ENCODE measurements at regions not wholly inside any gene's neighbourhood (a gene's known extent, or its start where the extent isn't known, plus 50 kb on each side); places are given as distances from the start of the nearest gene placed in this dataset.

DNA sequence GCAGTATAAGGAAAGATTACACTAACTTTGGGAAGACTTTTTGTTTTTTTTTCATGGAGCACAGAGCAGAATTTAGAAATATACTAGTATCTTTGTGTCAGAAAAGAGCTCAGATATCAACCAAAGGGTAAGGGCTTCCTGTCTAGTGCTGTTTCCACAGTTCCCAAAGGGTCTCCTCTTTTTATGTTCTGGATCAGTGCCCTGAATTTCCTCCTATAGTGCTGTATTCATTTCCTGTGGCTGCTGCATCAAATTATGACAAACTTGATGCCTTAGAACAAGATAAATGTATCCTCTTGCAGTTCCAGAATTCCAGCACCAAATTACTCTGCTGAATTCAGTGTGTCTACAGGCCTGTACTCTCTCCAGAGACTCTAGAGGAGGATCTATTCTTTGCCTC lies 219.8 kb upstream of the THRB start:
- Histone ChIP-seq H3K27me3 (ENCODE audit: insufficient read depth, low read depth, low read length) (no peaks in the 10 kb centered on the region), H3K9me3 (ENCODE audit: low read length) (no peaks in the 10 kb centered on the region), H3K36me3 (ENCODE audit: insufficient read depth, low read length) (no peaks in the 10 kb centered on the region), H3K4me3 (ENCODE audit: low read length) (no peak overlapping the region), H3K4me2 (ENCODE audit: low read length) (no peak overlapping the region), H4K20me1 (ENCODE audit: insufficient read depth) (no peaks in the 10 kb centered on the region), H2AFZ (ENCODE audit: low read depth, low read length) (no peak overlapping the region), H3K9me2 (ENCODE audit: insufficient read depth, low read length) (no peaks in the 10 kb centered on the region), H3K79me2 (replicated peaks; ENCODE audit: insufficient read depth, low read length) (no peaks in the 10 kb centered on the region), H3K27ac (ENCODE audit: low read length) (no peak overlapping the region), H3K9ac (ENCODE audit: low read length) (no peak overlapping the region), H3F3A (ENCODE audit: insufficient read depth, low read length, poor library complexity, severe bottlenecking) (no peaks in the 10 kb centered on the region)
- TF ChIP-seq SMC3 (conservative IDR thresholded peaks at IDR 0.05; ENCODE audit: poor library complexity) (no peak), TAF1 (IDR thresholded peaks at IDR 0.05; ENCODE audit: low read depth) (no peak)
- TF ChIP-seq, protein P1, sequence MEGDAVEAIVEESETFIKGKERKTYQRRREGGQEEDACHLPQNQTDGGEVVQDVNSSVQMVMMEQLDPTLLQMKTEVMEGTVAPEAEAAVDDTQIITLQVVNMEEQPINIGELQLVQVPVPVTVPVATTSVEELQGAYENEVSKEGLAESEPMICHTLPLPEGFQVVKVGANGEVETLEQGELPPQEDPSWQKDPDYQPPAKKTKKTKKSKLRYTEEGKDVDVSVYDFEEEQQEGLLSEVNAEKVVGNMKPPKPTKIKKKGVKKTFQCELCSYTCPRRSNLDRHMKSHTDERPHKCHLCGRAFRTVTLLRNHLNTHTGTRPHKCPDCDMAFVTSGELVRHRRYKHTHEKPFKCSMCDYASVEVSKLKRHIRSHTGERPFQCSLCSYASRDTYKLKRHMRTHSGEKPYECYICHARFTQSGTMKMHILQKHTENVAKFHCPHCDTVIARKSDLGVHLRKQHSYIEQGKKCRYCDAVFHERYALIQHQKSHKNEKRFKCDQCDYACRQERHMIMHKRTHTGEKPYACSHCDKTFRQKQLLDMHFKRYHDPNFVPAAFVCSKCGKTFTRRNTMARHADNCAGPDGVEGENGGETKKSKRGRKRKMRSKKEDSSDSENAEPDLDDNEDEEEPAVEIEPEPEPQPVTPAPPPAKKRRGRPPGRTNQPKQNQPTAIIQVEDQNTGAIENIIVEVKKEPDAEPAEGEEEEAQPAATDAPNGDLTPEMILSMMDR (IDR thresholded peaks at IDR 0.05; ENCODE audit: poor library complexity, severe bottlenecking), result no peak

DNA sequence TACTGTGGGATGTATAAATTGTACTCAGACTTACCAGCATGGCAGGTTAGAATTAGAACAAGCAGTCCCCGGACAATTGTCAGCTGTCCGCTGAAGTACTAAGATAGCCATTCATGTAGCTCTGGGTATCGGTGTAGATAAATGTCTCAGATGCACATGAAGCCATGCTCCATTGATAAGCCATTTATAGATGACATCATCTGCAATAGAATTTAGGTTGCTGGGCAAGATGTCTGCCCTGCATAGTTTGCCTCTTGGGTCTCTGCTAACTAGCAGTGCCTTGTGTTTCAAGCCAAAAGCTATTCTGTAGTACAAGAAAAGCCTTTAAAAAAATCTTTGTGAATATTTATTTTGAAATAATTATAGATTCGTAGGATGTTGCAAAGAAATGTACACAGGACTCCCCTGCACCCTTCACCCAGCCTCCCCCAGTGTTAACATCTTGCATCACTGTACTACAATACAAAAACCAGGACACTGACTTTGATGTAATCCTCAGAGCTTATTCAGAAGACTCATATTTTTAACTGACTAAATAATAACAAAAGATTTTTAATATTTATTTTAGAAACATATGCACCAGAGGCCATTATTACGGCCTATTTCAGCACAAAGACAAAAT lies 220.6 kb upstream of the THRB start:
- Histone ChIP-seq H3K9me2 (ENCODE audit: insufficient read depth, low read length) (no peaks in the 10 kb centered on the region), H3K9ac (ENCODE audit: low read length) (no peak overlapping the region), H3F3A (ENCODE audit: insufficient read depth, low read length, poor library complexity, severe bottlenecking) (no peaks in the 10 kb centered on the region), H3K27me3 (ENCODE audit: insufficient read depth, low read depth, low read length) (no peaks in the 10 kb centered on the region), H2AFZ (ENCODE audit: low read depth, low read length) (no peak overlapping the region), H3K9me3 (ENCODE audit: low read length) (no peaks in the 10 kb centered on the region), H3K4me2 (ENCODE audit: low read length) (no peak overlapping the region), H3K4me3 (ENCODE audit: low read length) (no peak overlapping the region), H3K27ac (ENCODE audit: low read length) (no peak overlapping the region), H3K79me2 (replicated peaks; ENCODE audit: insufficient read depth, low read length) (no peaks in the 10 kb centered on the region), H4K20me1 (ENCODE audit: insufficient read depth) (no peaks in the 10 kb centered on the region), H3K36me3 (ENCODE audit: insufficient read depth, low read length) (no peaks in the 10 kb centered on the region)
- no peak for TF ChIP-seq RAD21 (conservative IDR thresholded peaks at IDR 0.05)
- no peak for TF ChIP-seq SMC3 (conservative IDR thresholded peaks at IDR 0.05; ENCODE audit: poor library complexity)
- TF ChIP-seq TAF1 (IDR thresholded peaks at IDR 0.05; ENCODE audit: low read depth), result no peak
- TF ChIP-seq, protein P1 (IDR thresholded peaks at IDR 0.05; ENCODE audit: poor library complexity, severe bottlenecking), result no peak
- TF ChIP-seq MXI1 (conservative IDR thresholded peaks at IDR 0.05; ENCODE audit: poor library complexity, severe bottlenecking), result no peak
- TF ChIP-seq POLR2AphosphoS5 (IDR thresholded peaks at IDR 0.05), result no peak
- TF ChIP-seq, protein P2, sequence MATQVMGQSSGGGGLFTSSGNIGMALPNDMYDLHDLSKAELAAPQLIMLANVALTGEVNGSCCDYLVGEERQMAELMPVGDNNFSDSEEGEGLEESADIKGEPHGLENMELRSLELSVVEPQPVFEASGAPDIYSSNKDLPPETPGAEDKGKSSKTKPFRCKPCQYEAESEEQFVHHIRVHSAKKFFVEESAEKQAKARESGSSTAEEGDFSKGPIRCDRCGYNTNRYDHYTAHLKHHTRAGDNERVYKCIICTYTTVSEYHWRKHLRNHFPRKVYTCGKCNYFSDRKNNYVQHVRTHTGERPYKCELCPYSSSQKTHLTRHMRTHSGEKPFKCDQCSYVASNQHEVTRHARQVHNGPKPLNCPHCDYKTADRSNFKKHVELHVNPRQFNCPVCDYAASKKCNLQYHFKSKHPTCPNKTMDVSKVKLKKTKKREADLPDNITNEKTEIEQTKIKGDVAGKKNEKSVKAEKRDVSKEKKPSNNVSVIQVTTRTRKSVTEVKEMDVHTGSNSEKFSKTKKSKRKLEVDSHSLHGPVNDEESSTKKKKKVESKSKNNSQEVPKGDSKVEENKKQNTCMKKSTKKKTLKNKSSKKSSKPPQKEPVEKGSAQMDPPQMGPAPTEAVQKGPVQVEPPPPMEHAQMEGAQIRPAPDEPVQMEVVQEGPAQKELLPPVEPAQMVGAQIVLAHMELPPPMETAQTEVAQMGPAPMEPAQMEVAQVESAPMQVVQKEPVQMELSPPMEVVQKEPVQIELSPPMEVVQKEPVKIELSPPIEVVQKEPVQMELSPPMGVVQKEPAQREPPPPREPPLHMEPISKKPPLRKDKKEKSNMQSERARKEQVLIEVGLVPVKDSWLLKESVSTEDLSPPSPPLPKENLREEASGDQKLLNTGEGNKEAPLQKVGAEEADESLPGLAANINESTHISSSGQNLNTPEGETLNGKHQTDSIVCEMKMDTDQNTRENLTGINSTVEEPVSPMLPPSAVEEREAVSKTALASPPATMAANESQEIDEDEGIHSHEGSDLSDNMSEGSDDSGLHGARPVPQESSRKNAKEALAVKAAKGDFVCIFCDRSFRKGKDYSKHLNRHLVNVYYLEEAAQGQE (IDR thresholded peaks at IDR 0.05; ENCODE audit: borderline replicate concordance), result no peak
- TF ChIP-seq EP300 (conservative IDR thresholded peaks at IDR 0.05; ENCODE audit: poor library complexity, severe bottlenecking), result no peak
- no peak for TF ChIP-seq EZH2 (IDR thresholded peaks at IDR 0.05; ENCODE audit: borderline replicate concordance, insufficient read depth, low read length, poor library complexity, severe bottlenecking)
